Upper lobe of left lung (tissue), 6 donors: ENCODE measurements at regions not wholly inside any gene's neighbourhood (a gene's known extent, or its start where the extent isn't known, plus 50 kb on each side); places are given as distances from the start of the nearest gene placed in this dataset.

Experiments used
- ATAC-seq, 2 donors: fragments of 200-7000 bp; cut with Tn5 transposase; one replicate each; pipeline ENCODE4 v1.9.1; 2022; ENCODE audit warnings: mild to moderate bottlenecking in 2 of 2, moderate library complexity in 2 of 2; ENCODE audit not compliant: low FRiP score in 2 of 2
- DNase-seq, 2 donors: peaks; one replicate each; pipeline ENCODE4 v3.0.0-alpha.2; 2019 to 2020
- H3K27ac ChIP-seq, 4 donors: fragments of 200-600 bp; sonication (generic); one replicate each; pipeline ENCODE4 v1.5.1; 2016 to 2019
- H3K27me3 ChIP-seq, 4 donors: fragments of 200-600 bp; sonication (generic); one replicate each; pipeline ENCODE4 v1.5.1; 2017 to 2019
- H3K36me3 ChIP-seq, 4 donors: fragments of 200-600 bp; sonication (generic); one replicate each; pipeline ENCODE4 v1.5.1; 2016 to 2019
- H3K4me1 ChIP-seq, 4 donors: fragments of 200-600 bp; sonication (generic); one replicate each; pipeline ENCODE4 v1.5.1; 2018 to 2019
- H3K4me3 ChIP-seq, 4 donors: fragments of 200-600 bp; sonication (generic); one replicate each; pipeline ENCODE4 v1.5.1; 2017 to 2019; ENCODE audit warnings: mild to moderate bottlenecking in 2 of 4, moderate library complexity in 1 of 4
- H3K9me3 ChIP-seq, 4 donors: fragments of 200-600 bp; sonication (generic); one replicate each; pipeline ENCODE4 v1.5.1; 2018 to 2019
- CTCF ChIP-seq, 6 experiments: fragments of 450-650 bp in 4 of 6; fragments of 200-600 bp in 2 of 6; sonication (generic) in 2 of 6; IDR thresholded peaks; one replicate each; pipeline ENCODE4 v1.5.1; 2016 to 2019; ENCODE audit warnings: antibody characterized with exemption in 6 of 6
- EP300 ChIP-seq, 4 donors: sonication (generic); formaldehyde crosslinking; IDR thresholded peaks; one replicate each; pipeline ENCODE4 v1.5.1; 2017; ENCODE audit warnings: antibody characterized with exemption in 4 of 4, control low read depth in 2 of 4
- POLR2A ChIP-seq, 4 donors: fragments of 450-650 bp; IDR thresholded peaks; one replicate each; pipeline ENCODE4 v1.5.1; 2016 to 2017; ENCODE audit warnings: antibody characterized with exemption in 4 of 4, mild to moderate bottlenecking in 2 of 4
- POLR2AphosphoS5 ChIP-seq, 2 donors: sonication (generic); formaldehyde crosslinking; IDR thresholded peaks; one replicate each; pipeline ENCODE4 v1.5.1; 2017; ENCODE audit warnings: antibody characterized with exemption in 2 of 2
- WGBS, 2 donors: methylation state at CpG; one replicate each; pipeline ENCODE4 v1.1.5; 2017 to 2018; 5-methylcytosine and 5-hydroxymethylcytosine counted together
- donor health status: DM: no; HTN: no; CAD: no; lungs with moderate emphysema.
- donor health status: DM: no; HTN: yes; CAD: no; lungs with severe emphysema.

DNA sequence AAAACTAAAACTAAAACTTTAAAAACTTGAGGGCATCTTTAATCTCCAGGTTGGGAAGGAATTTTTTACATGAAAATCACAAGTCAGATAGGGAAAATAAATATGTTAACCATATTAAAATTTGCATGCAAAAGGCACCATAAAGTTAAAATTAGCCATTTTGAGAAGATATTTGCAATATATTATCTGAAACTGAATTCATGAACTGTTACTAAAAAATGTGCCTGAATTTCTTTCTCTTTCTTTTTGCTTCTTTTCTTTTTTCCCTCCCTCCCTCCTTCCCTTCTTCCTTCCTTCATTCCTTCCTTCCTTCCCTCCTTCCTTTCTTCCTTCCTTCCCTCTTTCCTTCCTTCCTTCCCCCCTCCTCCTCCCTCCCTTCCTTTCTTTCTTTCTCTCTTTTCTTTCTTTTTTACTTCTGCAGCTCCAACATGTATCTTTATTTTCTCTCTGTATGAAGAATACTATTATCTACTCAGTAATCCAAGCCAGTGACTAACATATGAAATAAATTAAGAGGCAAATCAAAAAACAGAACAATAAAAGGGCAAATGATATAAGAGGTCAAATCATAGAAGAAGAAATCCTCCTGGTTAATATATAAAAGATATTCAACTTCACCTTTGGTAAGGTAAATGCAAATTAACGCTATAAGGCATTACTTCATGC, 146.0 kb downstream of the BRMS1L start:
- ATAC-seq (no peak), DNase-seq (no peak)
- no peaks in the 10 kb centered on the region for H3K27me3 ChIP-seq
- H3K27ac ChIP-seq: no peak overlapping the region
- TF ChIP-seq POLR2AphosphoS5 (IDR thresholded peaks at IDR 0.05): no peak
- no peak for TF ChIP-seq POLR2A (IDR thresholded peaks at IDR 0.05)
- no peak for TF ChIP-seq EP300 (IDR thresholded peaks at IDR 0.05)
- TF ChIP-seq CTCF (IDR thresholded peaks at IDR 0.05): no peak
- H3K4me1 ChIP-seq: no peaks in the 10 kb centered on the region
- WGBS, 2 donors: 91 to 96% methylated on average over 1 of the region's 1 CpG
- no peaks in the 10 kb centered on the region for H3K9me3 ChIP-seq
- H3K36me3 ChIP-seq: no peaks in the 10 kb centered on the region
- no peak overlapping the region for H3K4me3 ChIP-seq

- ATAC-seq (no peak), DNase-seq (no peak)
- no peaks in the 10 kb centered on the region for H3K27me3 ChIP-seq
- TF ChIP-seq CTCF (IDR thresholded peaks at IDR 0.05) (no peak), POLR2AphosphoS5 (IDR thresholded peaks at IDR 0.05) (no peak), POLR2A (IDR thresholded peaks at IDR 0.05) (no peak), EP300 (IDR thresholded peaks at IDR 0.05) (no peak)
- H3K9me3 ChIP-seq: no peaks in the 10 kb centered on the region
- H3K4me3 ChIP-seq: no peak overlapping the region
- H3K4me1 ChIP-seq: no peaks in the 10 kb centered on the region
- H3K27ac ChIP-seq: no peak overlapping the region
- no peaks in the 10 kb centered on the region for H3K36me3 ChIP-seq
- 69 to 84% methylated on average over 3 of the region's 3 CpGs for WGBS, 2 donors
These were observed 143.2 kb downstream of the BRMS1L start for GRCh38 chr14:35969310-35969709.

- Histone ChIP-seq H3K27ac (no peak overlapping the region), H3K4me3 (no peak overlapping the region), H3K4me1 (no peaks in the 10 kb centered on the region), H3K36me3 (no peaks in the 10 kb centered on the region), H3K9me3 (no peaks in the 10 kb centered on the region), H3K27me3 (no peaks in the 10 kb centered on the region)
- ATAC-seq (no peak), DNase-seq (no peak)
- no peak for TF ChIP-seq EP300 (IDR thresholded peaks at IDR 0.05)
- TF ChIP-seq POLR2AphosphoS5 (IDR thresholded peaks at IDR 0.05): no peak
- TF ChIP-seq CTCF (IDR thresholded peaks at IDR 0.05): no peak
- no peak for TF ChIP-seq POLR2A (IDR thresholded peaks at IDR 0.05)
- WGBS, 2 donors: 70 to 71% methylated on average over 2 of the region's 2 CpGs
These were observed 139.3 kb downstream of the BRMS1L start for GRCh38 chr14:35965400-35965799.

GRCh38 chr14:35964697-35965286, 138.7 kb downstream of the BRMS1L start:
- H3K27ac ChIP-seq: no peak overlapping the region
- no peak overlapping the region for H3K4me3 ChIP-seq
- no peak for TF ChIP-seq POLR2A (IDR thresholded peaks at IDR 0.05)
- no peak for TF ChIP-seq POLR2AphosphoS5 (IDR thresholded peaks at IDR 0.05)
- TF ChIP-seq CTCF (IDR thresholded peaks at IDR 0.05): no peak
- no peaks in the 10 kb centered on the region for H3K27me3 ChIP-seq
- H3K36me3 ChIP-seq: no peaks in the 10 kb centered on the region
- no peaks in the 10 kb centered on the region for H3K9me3 ChIP-seq
- WGBS, 2 donors: 77 to 83% methylated on average over 7 of the region's 7 CpGs
- ATAC-seq (no peak), DNase-seq (no peak)
- no peaks in the 10 kb centered on the region for H3K4me1 ChIP-seq

- ATAC-seq (no peak), DNase-seq (no peak)
- Histone ChIP-seq H3K27ac (no peak overlapping the region), H3K4me3 (no peak overlapping the region), H3K9me3 (no peaks in the 10 kb centered on the region), H3K4me1 (no peaks in the 10 kb centered on the region), H3K27me3 (no peaks in the 10 kb centered on the region), H3K36me3 (no peaks in the 10 kb centered on the region)
- no peak for TF ChIP-seq POLR2A (IDR thresholded peaks at IDR 0.05)
- peak in 2 of 6 experiments; percentile 17 to 18 for TF ChIP-seq CTCF (IDR thresholded peaks at IDR 0.05)
These were observed 137.1 kb downstream of the BRMS1L start for GRCh38 chr14:35963209-35963608.
